Esophagus squamous epithelium (tissue), 4 donors: ENCODE measurements at regions not wholly inside any gene's neighbourhood (a gene's known extent, or its start where the extent isn't known, plus 50 kb on each side); places are given as distances from the start of the nearest gene placed in this dataset.

ENCODE experiments used
- POLR2A ChIP-seq, 4 donors: fragments of 450-650 bp; IDR thresholded peaks; one replicate each; pipeline ENCODE4 v1.6.1; 2017; ENCODE audit warnings: antibody characterized with exemption in 4 of 4, mild to moderate bottlenecking in 4 of 4, moderate library complexity in 3 of 4
- TF ChIP-seq, protein P1 (sequence below), 6 experiments: fragments of 450-650 bp in 4 of 6; fragments of 200-600 bp in 2 of 6; sonication (generic) in 2 of 6; IDR thresholded peaks; one replicate each; pipeline ENCODE4 v1.5.1; 2016 to 2019; ENCODE audit warnings: antibody characterized with exemption in 6 of 6, mild to moderate bottlenecking in 4 of 6, moderate library complexity in 4 of 6

GRCh38 chr18:35890323-35890722, 82.2 kb upstream of the RMP24 start:
- TF ChIP-seq POLR2A (IDR thresholded peaks at IDR 0.05) = no peak
- TF ChIP-seq, protein P1, sequence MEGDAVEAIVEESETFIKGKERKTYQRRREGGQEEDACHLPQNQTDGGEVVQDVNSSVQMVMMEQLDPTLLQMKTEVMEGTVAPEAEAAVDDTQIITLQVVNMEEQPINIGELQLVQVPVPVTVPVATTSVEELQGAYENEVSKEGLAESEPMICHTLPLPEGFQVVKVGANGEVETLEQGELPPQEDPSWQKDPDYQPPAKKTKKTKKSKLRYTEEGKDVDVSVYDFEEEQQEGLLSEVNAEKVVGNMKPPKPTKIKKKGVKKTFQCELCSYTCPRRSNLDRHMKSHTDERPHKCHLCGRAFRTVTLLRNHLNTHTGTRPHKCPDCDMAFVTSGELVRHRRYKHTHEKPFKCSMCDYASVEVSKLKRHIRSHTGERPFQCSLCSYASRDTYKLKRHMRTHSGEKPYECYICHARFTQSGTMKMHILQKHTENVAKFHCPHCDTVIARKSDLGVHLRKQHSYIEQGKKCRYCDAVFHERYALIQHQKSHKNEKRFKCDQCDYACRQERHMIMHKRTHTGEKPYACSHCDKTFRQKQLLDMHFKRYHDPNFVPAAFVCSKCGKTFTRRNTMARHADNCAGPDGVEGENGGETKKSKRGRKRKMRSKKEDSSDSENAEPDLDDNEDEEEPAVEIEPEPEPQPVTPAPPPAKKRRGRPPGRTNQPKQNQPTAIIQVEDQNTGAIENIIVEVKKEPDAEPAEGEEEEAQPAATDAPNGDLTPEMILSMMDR (IDR thresholded peaks at IDR 0.05) = no peak
